Mesothelial cell of epicardium (in vitro differentiated cells): ENCODE measurements at regions not wholly inside any gene's neighbourhood (a gene's known extent, or its start where the extent isn't known, plus 50 kb on each side); places are given as distances from the start of the nearest gene placed in this dataset.

Source experiments
- DNase-seq, 2 experiments: peaks; one replicate each; pipeline ENCODE4 v3.0.0; 2021; ENCODE audit warnings: low spot score in 2 of 2; ENCODE audit not compliant: unreplicated experiment in 2 of 2
- H3K27ac Mint-ChIP-seq: 2 replicates; pipeline ENCODE4 v1.8.0; 2021; ENCODE audit warnings: mixed read lengths
- H3K27me3 Mint-ChIP-seq: 2 replicates; pipeline ENCODE4 v1.8.0; 2021; ENCODE audit warnings: low read depth, mixed read lengths
- H3K36me3 Mint-ChIP-seq: 2 replicates; pipeline ENCODE4 v1.8.0; 2021; ENCODE audit warnings: mixed read lengths
- H3K4me1 Mint-ChIP-seq: 2 replicates; pipeline ENCODE4 v1.8.0; 2021; ENCODE audit warnings: mixed read lengths
- H3K4me3 Mint-ChIP-seq: 2 replicates; pipeline ENCODE4 v1.8.0; 2021; ENCODE audit warnings: mild to moderate bottlenecking, moderate library complexity, mixed read lengths
- H3K9me3 Mint-ChIP-seq: 2 replicates; pipeline ENCODE4 v1.8.0; 2021; ENCODE audit warnings: mixed read lengths
- CTCF ChIP-seq: fragments of 200-600 bp; sonication (generic); IDR thresholded peaks from one replicate; pipeline ENCODE4 v1.5.0; 2021; ENCODE audit warnings: antibody characterized with exemption; ENCODE audit not compliant: unreplicated experiment

DNA sequence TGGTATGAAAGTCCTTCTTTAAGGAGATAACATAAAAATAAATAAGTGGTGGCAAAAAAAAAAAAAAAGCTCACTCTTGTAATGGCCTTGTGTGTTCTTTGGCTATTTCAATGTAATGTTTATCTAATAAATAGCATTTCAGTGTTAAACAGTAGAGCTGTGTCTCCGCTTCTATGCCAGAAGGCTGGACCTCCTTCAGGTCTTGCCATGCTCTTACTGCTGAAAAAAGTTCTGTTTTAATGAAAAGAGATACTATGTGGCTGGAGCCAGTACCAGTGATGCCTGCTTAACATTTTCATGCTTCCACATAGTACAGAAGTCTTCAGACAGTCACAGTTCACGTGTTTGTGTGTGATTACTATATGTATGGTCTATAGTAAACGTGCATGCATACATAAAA, 74.1 kb upstream of the PRICKLE1 start:
- H3K4me1 Mint-ChIP-seq = peaks cover 13% of the 10 kb centered on the region
- H3K27me3 Mint-ChIP-seq = no peaks in the 10 kb centered on the region
- H3K9me3 Mint-ChIP-seq = peaks cover 8% of the 10 kb centered on the region
- H3K27ac Mint-ChIP-seq = no peak overlapping the region
- TF ChIP-seq CTCF = no peak
- DNase-seq = no peak
- peaks cover 7% of the 10 kb centered on the region for H3K36me3 Mint-ChIP-seq
- H3K4me3 Mint-ChIP-seq = no peak overlapping the region

DNA sequence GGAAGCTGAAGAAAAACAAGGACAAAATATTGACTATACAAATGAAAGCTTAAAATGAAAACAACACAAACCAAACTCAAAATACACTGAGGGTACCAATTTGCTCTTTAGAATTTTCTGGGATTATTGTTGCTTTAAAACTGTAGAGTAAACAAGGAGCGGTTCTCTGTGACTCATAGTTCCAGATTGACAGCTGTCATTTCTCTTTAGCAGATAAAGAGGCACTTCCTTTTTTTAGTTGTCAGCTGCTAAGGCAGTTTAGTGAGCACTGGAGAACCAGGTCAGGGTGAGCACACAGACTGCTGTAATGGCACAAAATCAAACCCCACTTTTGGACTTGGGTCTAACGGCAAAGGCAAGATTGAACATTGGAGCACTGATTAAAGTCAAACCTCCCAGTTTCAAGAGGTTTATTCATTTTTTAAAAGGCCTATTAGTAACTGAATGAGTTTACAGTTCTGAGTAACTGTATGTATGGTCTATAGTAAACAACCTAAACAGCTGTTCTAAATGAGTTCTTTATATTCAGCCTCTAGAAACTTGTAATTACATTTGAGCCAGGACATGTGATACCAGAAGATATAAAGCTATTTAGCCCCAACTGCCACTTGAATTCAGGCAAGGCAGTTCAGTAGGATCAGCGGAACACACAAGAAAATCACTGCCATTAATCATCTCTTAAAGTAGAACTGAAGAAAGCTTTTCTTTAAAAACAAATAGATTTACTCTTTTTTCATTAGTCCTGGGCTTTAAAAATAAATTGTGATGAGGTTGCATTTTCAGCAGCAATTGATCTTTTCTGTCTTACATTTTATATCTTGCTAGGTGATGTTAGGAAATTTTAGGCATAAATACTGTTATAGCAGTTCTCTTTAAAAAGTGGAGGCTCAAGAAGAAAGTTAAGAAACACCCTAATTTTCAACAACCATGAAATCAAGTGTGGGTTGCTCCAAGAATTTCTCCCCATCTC, 71.7 kb upstream of the PRICKLE1 start:
- H3K27me3 Mint-ChIP-seq = no peaks in the 10 kb centered on the region
- H3K27ac Mint-ChIP-seq = no peak overlapping the region
- DNase-seq = no peak
- H3K4me3 Mint-ChIP-seq = no peak overlapping the region
- no peak for TF ChIP-seq CTCF
- H3K9me3 Mint-ChIP-seq = peaks cover 19% of the 10 kb centered on the region
- peaks cover 13% of the 10 kb centered on the region for H3K4me1 Mint-ChIP-seq
- H3K36me3 Mint-ChIP-seq = peaks cover 9% of the 10 kb centered on the region

- Mint-ChIP-seq H3K9me3 (peaks cover 19% of the 10 kb centered on the region), H3K4me3 (no peak overlapping the region), H3K27me3 (no peaks in the 10 kb centered on the region), H3K4me1 (peaks cover 13% of the 10 kb centered on the region), H3K36me3 (peaks cover 13% of the 10 kb centered on the region), H3K27ac (no peak overlapping the region)
- no peak for TF ChIP-seq CTCF
- DNase-seq = no peak
These were observed 70.6 kb upstream of the PRICKLE1 start for GRCh38 chr12:42660117-42660516.

- peaks cover 4% of the 10 kb centered on the region for H3K9me3 Mint-ChIP-seq
- no peaks in the 10 kb centered on the region for H3K4me1 Mint-ChIP-seq
- no peak overlapping the region for H3K27ac Mint-ChIP-seq
- no peaks in the 10 kb centered on the region for H3K27me3 Mint-ChIP-seq
- H3K36me3 Mint-ChIP-seq = peaks cover 3% of the 10 kb centered on the region
- DNase-seq = no peak
- no peak for TF ChIP-seq CTCF
- no peak overlapping the region for H3K4me3 Mint-ChIP-seq
These were observed 62.5 kb upstream of the PRICKLE1 start for GRCh38 chr12:42652048-42652447.

DNA sequence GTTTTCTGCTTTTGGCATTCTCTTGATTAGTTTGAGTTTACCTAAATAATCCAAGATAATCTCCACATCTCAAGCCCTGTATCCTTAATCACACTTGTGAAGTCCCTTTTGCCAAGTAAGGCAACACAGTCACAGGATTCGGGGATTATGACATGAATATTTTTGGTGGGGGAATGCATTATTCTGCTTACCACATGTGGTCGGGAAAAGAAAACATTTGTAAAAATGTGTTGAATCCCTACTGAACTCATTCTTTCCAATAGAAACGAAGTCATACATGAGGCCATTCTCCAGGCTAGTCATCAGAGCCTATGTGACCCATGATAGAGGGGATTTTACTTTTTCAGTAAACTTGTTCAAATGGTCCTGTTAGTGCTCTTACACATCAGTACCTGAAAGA, 58.5 kb upstream of the PRICKLE1 start:
- no peak for DNase-seq
- H3K27ac Mint-ChIP-seq = no peak overlapping the region
- no peak overlapping the region for H3K4me3 Mint-ChIP-seq
- H3K9me3 Mint-ChIP-seq = peaks cover 4% of the 10 kb centered on the region
- H3K36me3 Mint-ChIP-seq = no peaks in the 10 kb centered on the region
- TF ChIP-seq CTCF = no peak
- H3K4me1 Mint-ChIP-seq = peaks cover 7% of the 10 kb centered on the region
- H3K27me3 Mint-ChIP-seq = no peaks in the 10 kb centered on the region
